ENCODE measurements at regions not wholly inside any gene's neighbourhood (a gene's known extent, or its start where the extent isn't known, plus 50 kb on each side); places are given as distances from the start of the nearest gene placed in this dataset.

DNA sequence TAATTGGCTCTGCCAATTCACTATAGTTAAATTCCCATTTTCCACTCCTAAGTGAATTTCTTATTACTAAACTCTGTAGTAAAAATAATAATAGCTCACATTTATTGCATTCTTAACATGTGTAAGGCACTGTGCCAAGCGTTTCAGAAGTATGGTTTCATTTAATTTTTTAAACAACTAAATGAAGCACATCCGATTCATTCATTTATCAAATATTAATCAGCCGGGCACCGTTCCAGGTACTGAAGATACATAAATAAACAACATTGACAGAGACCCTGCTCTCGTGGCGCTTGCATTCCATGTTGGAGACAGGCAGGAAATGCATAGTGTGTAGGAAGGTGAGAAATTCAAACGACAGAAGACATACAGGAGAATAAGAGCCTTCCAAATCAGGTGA lies 423.2 kb upstream of the JARID2 start:
- peak in 1 of 2 donors; percentile 22 for DNase-seq
- no peaks in the 10 kb centered on the region for H3K9me3 ChIP-seq
- no peaks in the 10 kb centered on the region for H3K27me3 ChIP-seq
- H3K36me3 ChIP-seq: no peaks in the 10 kb centered on the region
- H3K4me1 ChIP-seq: peaks cover 0 to 13% (median 10%) of the 10 kb centered on the region in 4 donors
- TF ChIP-seq POLR2AphosphoS5 (IDR thresholded peaks at IDR 0.05): no peak
- TF ChIP-seq EP300 (IDR thresholded peaks at IDR 0.05): no peak
- no peak for TF ChIP-seq POLR2A (IDR thresholded peaks at IDR 0.05)
- TF ChIP-seq, protein P1, sequence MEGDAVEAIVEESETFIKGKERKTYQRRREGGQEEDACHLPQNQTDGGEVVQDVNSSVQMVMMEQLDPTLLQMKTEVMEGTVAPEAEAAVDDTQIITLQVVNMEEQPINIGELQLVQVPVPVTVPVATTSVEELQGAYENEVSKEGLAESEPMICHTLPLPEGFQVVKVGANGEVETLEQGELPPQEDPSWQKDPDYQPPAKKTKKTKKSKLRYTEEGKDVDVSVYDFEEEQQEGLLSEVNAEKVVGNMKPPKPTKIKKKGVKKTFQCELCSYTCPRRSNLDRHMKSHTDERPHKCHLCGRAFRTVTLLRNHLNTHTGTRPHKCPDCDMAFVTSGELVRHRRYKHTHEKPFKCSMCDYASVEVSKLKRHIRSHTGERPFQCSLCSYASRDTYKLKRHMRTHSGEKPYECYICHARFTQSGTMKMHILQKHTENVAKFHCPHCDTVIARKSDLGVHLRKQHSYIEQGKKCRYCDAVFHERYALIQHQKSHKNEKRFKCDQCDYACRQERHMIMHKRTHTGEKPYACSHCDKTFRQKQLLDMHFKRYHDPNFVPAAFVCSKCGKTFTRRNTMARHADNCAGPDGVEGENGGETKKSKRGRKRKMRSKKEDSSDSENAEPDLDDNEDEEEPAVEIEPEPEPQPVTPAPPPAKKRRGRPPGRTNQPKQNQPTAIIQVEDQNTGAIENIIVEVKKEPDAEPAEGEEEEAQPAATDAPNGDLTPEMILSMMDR (IDR thresholded peaks at IDR 0.05): no peak
- H3K4me3 ChIP-seq: no peak overlapping the region
- intact Hi-C loops (cut with DNase I; ENCODE audit: low total_unique reads): no loop called here
- WGBS, 5 donors: 70 to 77% (median 74%) methylated on average over 7 of the region's 7 CpGs
- no peak overlapping the region for H3K27ac ChIP-seq

DNA sequence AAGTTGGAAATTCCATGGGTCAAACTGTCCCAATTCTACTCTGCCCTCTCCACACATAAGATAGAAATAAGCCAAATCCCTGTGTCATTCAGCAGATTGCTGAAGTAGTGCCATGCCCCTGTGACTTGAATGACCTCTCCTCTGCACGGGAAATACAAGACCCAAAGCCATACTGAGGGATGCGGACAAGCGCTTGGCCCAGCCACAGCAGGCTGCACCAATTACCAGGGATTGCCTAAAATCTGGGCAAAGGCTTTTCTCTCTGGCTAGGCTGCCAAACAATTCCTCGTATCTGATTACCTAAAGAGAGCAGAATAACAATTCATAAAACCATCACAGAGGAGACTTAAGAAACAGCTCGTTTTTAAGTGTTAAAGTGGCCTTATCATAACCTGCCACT lies 421.8 kb upstream of the JARID2 start:
- no peak overlapping the region for H3K27ac ChIP-seq
- intact Hi-C loops (cut with DNase I; ENCODE audit: low total_unique reads): no loop called here

DNA sequence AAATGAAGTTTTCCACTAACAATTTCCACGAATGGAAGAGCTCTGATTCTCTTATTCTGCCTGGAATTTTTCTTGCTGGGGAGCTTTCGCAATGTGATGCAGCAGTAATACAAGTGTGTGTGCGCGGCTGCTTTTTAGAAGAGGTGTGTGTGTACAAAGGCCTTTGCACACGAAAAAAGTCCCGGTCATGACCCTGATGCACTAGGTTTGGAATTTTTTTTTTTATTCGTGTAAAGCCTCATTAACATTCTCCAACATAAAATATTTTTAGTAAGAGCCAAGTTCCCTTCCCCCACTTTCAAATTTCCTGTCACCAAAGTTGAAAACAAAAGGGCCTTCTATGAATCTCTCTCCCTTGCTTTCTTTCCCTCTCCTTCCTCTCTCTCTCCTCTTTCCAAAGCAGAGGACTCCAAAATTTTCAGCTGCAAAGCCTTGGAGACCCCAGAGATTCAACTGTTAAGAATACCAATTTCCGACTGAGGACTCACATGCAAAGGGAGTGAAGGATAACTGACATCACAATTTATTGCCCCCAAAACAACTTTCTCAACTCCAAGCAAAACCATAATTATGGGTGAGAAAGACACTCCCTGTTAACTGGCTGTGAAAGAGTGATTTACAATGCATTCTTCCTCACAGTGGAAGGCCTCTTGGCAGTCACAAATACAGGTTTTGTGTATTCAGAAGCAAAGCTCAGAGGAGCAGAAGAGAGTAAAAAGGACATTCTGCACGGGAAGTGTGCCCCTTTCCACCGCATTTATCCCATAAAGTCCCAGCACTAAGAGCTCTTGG lies 421.2 kb upstream of the JARID2 start:
- no peak for TF ChIP-seq EP300 (IDR thresholded peaks at IDR 0.05)
- no peak for TF ChIP-seq POLR2A (IDR thresholded peaks at IDR 0.05)
- TF ChIP-seq, protein P1 (IDR thresholded peaks at IDR 0.05): no peak
- no peak for TF ChIP-seq POLR2AphosphoS5 (IDR thresholded peaks at IDR 0.05)
- H3K27ac ChIP-seq: no peak overlapping the region
- 72 to 80% (median 76%) methylated on average over 10 of the region's 10 CpGs for WGBS, 5 donors
- H3K9me3 ChIP-seq: no peaks in the 10 kb centered on the region
- DNase-seq: peak in 1 of 2 donors; percentile 33
- no peak overlapping the region for H3K4me3 ChIP-seq
- intact Hi-C loops (cut with DNase I; ENCODE audit: low total_unique reads): no loop called here
- no peaks in the 10 kb centered on the region for H3K4me1 ChIP-seq
- H3K36me3 ChIP-seq: no peaks in the 10 kb centered on the region
- no peaks in the 10 kb centered on the region for H3K27me3 ChIP-seq

More for the DNA sequence above, 421.8 kb upstream of the JARID2 start:
- no peak for DNase-seq
- Histone ChIP-seq H3K36me3 (no peaks in the 10 kb centered on the region), H3K9me3 (no peaks in the 10 kb centered on the region), H3K27me3 (no peaks in the 10 kb centered on the region), H3K4me1 (peaks cover 0 to 5% (median under 1%) of the 10 kb centered on the region in 4 donors), H3K4me3 (no peak overlapping the region)
- TF ChIP-seq POLR2AphosphoS5 (IDR thresholded peaks at IDR 0.05) (no peak), POLR2A (IDR thresholded peaks at IDR 0.05) (no peak), EP300 (IDR thresholded peaks at IDR 0.05) (no peak)
- TF ChIP-seq, protein P1 (IDR thresholded peaks at IDR 0.05): no peak
- WGBS, 5 donors: 64 to 73% (median 69%) methylated on average over 5 of the region's 5 CpGs

DNA sequence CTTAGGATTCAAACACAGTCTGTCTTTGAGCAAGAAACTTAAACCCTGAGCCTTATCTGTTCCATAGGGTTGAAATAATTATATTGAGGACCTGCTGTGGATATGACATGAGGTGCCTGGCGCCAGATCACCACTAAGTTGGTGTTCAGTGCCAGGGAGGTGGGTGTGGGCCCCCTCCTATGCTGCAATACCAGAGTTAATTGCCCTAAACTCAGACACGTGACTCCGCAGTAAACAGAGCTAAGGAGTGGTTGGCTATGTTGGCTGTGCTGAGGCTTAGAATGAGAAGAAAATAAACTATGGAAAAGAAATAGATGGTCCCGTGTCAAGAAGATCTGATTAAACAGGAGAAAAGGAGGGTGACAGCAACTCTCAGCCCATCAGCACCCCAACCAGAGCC lies 419.4 kb upstream of the JARID2 start:
- no peaks in the 10 kb centered on the region for H3K36me3 ChIP-seq
- H3K4me3 ChIP-seq: no peak overlapping the region
- no peaks in the 10 kb centered on the region for H3K4me1 ChIP-seq
- H3K27me3 ChIP-seq: no peaks in the 10 kb centered on the region
- no peaks in the 10 kb centered on the region for H3K9me3 ChIP-seq
- intact Hi-C loops (cut with DNase I; ENCODE audit: low total_unique reads): no loop called here
- DNase-seq: no peak
- TF ChIP-seq EP300 (IDR thresholded peaks at IDR 0.05) (no peak), POLR2A (IDR thresholded peaks at IDR 0.05) (no peak), POLR2AphosphoS5 (IDR thresholded peaks at IDR 0.05) (no peak)
- TF ChIP-seq, protein P1 (IDR thresholded peaks at IDR 0.05): no peak
- 68 to 85% (median 76%) methylated on average over 4 of the region's 4 CpGs for WGBS, 5 donors
- H3K27ac ChIP-seq: no peak overlapping the region
